ENCODE measurements at regions not wholly inside any gene's neighbourhood (a gene's known extent, or its start where the extent isn't known, plus 50 kb on each side); places are given as distances from the start of the nearest gene placed in this dataset.

- TF ChIP-seq UBTF (CRISPR knock-in tag; IDR thresholded peaks at IDR 0.05) (no peak), ZNF674 (CRISPR knock-in tag; IDR thresholded peaks at IDR 0.05; ENCODE audit: low read depth) (no peak)
These were observed 131.1 kb upstream of the CNTLN start (continued) for GRCh38 chr9:17003576-17004240.

- CTCF ChIA-PET (ENCODE audit: low intra/inter-chr PET ratio, low total read pairs) = no interaction called here
- H3K4me1 ChIP-seq (ENCODE audit: insufficient read depth, low read length) = no peaks in the 10 kb centered on the region
- WGBS (ENCODE audit: low lambda C conversion rate) = 0% methylated on average over 2 of the region's 2 CpGs
These were observed 126.5 kb upstream of the BNC2 start for GRCh38 chr9:16996901-16997491.

More at GRCh38 chr9:16996901-16997491, 126.5 kb upstream of the BNC2 start:
- TF ChIP-seq ZNF773 (CRISPR knock-in tag; IDR thresholded peaks at IDR 0.05; ENCODE audit: borderline replicate concordance) = no peak
- peak; percentile 52; the same call in 1 of the 2 replicates for TF ChIP-seq KDM5A (IDR thresholded peaks at IDR 0.05; ENCODE audit: borderline replicate concordance, low read length)
- TF ChIP-seq TCF7 (IDR thresholded peaks at IDR 0.05; ENCODE audit: low read depth) = no peak
- TF ChIP-seq GATA4 (IDR thresholded peaks at IDR 0.05; ENCODE audit: borderline replicate concordance, low read depth) = no peak
- TF ChIP-seq FOXJ3 (CRISPR knock-in tag; IDR thresholded peaks at IDR 0.05; ENCODE audit: borderline replicate concordance) = no peak
- no peak for TF ChIP-seq MEF2D (CRISPR knock-in tag; IDR thresholded peaks at IDR 0.05)
- no peak for TF ChIP-seq DBP (CRISPR knock-in tag; IDR thresholded peaks at IDR 0.05; ENCODE audit: not compliant biosample characterization)
- peak; percentile 16; the same call in 1 of the 2 replicates for TF ChIP-seq CEBPG (CRISPR knock-in tag; IDR thresholded peaks at IDR 0.05)
- no peak for TF ChIP-seq HDAC6 (IDR thresholded peaks at IDR 0.05; ENCODE audit: low read depth, low read length)
- no peak for TF ChIP-seq SIX1 (CRISPR knock-in tag; IDR thresholded peaks at IDR 0.05; ENCODE audit: borderline replicate concordance)
- no peak for TF ChIP-seq THRA (CRISPR knock-in tag; IDR thresholded peaks at IDR 0.05; ENCODE audit: borderline replicate concordance)
- no peak for TF ChIP-seq ZNF547 (CRISPR knock-in tag; IDR thresholded peaks at IDR 0.05)
- H3K36me3 ChIP-seq (replicated peaks in 1 of 2; ENCODE audit: control insufficient read depth in 1 of 2, insufficient read depth in 2 of 2, low read length in 2 of 2) = no peaks in the 10 kb centered on the region
- in situ Hi-C loops (cut with HindIII; ENCODE audit: extremely low pct_ligation_motif_present, low pct_unique_long_range_greater_than_20kb) (no loop called here), intact Hi-C loops (cut with micrococcal nuclease; ENCODE audit: unreplicated experiment) (no loop called here)
- H3K4me2 ChIP-seq (ENCODE audit: low read depth, low read length) = no peak overlapping the region
- no peaks in the 10 kb centered on the region for H3K27me3 ChIP-seq (ENCODE audit: control insufficient read depth in 1 of 2, insufficient read depth in 2 of 2, low read length in 2 of 2)
- FAIRE-seq = no peak
- H4K20me1 ChIP-seq (ENCODE audit: insufficient read depth, low read length) = no peaks in the 10 kb centered on the region
- no peak overlapping the region for H2AFZ ChIP-seq (ENCODE audit: low read length)
- no peak overlapping the region for H3K9ac ChIP-seq (ENCODE audit: insufficient read depth, low read depth, low read length)
- H3K9me3 ChIP-seq (ENCODE audit: low read length) = peaks cover 46% of the 10 kb centered on the region
- DNase-seq (ENCODE audit: low spot score) = no peak
- H3K79me2 ChIP-seq (ENCODE audit: insufficient read depth, low read length) = no peaks in the 10 kb centered on the region
- no peak overlapping the region for H3K4me3 ChIP-seq (replicated peaks in 1 of 3; ENCODE audit: insufficient read depth in 1 of 3, low read depth in 2 of 3, low read length in 3 of 3)
- BruUV-seq (replicated peaks) = no TSS peak
- ATAC-seq = no peak
- no peak overlapping the region for H3K27ac ChIP-seq (ENCODE audit: extremely low read length, insufficient read depth, low read length)
- POLR2A ChIA-PET = no interaction called here
